ENCODE measurements at regions not wholly inside any gene's neighbourhood (a gene's known extent, or its start where the extent isn't known, plus 50 kb on each side); places are given as distances from the start of the nearest gene placed in this dataset.
"Not testable (repeated sequence)": the region's sequence is repeated elsewhere in the genome, so short reads cannot be mapped to it uniquely, and the experiment has no call there.

- no peak for DNase-seq
Observed at GRCh38 chr3:170814822-170815221, 55.2 kb downstream of the RPL22L1 start.

- peak; percentile 7 for DNase-seq
Observed at GRCh38 chr3:170813266-170813665, 56.7 kb downstream of the RPL22L1 start.

DNA sequence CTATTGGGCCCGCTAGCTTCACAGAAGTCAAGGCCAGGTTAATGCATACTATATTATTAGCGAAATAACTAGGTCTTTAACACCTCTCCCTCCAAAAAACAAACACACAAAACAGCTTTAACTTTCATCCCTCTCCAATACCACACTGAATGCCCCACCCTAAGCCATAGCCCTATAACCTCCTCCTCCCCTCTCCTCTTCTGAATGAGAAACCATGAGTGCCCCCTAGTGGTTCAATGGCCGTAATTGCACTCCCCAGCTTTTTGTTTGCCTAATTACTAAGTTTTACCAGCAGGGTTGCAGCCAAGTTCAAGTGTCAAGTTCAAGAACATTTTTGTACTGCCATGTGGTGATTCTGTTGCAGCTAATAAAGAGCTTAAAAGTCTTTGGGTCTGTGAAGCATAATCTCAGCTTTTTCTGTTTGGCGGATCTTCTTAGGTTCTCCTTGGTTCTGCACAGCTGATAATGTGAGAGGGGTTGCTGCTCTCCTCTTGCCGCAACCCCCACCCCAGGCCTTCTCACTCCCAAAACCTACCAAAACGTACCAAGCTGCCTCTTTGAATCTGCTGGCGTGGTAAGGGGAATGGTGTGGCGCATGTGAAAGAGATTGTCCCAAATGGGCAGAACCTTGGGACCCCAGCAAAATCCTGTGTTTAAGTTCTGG is 57.9 kb downstream of the RPL22L1 start:
- peak; percentile 84 for DNase-seq

- peak; percentile 59 for DNase-seq
Observed at GRCh38 chr3:170811515-170811914, 58.5 kb downstream of the RPL22L1 start.

DNA sequence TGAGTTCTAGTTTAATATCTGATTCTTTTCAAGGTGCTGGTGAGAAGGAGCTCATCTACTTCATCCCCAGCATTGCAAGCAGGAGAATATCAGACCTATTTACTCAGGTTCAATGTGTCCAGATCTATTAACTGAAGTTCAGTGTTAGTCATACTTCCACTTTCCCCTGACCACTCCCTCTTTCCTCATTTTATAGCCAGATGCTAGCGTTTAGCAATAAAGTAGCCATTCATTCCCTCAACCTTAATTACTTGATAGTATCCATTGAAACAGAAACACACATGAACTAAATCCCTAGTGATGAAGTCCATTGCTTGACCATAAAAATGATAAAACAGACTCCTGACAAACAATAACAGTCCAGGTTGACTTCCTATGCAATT is 60.0 kb downstream of the RPL22L1 start:
- peak; percentile 45 for DNase-seq

DNA sequence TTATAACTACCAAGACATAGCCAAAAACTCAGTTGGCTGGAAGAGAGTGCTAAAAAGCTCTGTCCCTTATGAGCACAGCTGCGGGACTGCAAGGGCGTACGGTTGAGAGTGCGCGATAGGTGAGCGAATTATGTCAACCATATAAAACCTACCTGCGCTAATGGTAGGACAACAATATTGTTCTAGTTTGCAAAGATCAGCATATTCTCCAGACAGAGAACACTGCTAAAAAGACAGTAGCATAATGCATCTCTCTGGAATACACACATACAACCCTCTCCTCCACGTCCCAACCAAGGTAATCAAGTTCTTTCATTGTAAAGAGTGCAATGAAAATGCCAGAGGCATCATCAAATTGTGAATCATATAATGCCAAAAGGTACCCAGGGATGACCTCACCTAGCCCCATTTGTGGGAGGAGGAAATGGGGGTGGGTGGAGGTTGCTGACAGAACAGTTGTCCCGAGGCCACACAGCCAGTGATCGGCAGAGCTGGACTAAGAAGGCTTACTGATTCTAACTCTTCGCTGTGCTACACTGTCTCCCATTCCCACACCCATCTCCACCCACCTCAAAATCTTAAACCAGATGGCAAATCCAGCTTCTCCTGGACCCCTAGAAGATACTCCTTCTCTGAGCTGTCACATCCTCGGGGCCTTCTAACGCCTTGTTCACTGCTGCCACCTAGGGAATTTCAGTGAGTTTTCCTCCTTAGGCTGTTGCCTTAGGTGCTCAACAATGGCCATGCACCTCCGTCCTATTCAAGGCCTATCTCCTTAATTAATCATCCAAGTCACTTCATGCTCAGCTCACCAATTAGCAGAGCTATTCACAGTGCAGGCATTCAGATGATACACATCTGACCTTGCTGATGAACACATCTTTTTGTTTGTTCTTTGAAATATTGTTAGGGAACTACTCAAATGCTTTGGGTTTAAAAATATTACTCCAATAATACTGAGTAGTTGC is 60.7 kb downstream of the RPL22L1 start:
- peak; percentile 87 for DNase-seq

DNA sequence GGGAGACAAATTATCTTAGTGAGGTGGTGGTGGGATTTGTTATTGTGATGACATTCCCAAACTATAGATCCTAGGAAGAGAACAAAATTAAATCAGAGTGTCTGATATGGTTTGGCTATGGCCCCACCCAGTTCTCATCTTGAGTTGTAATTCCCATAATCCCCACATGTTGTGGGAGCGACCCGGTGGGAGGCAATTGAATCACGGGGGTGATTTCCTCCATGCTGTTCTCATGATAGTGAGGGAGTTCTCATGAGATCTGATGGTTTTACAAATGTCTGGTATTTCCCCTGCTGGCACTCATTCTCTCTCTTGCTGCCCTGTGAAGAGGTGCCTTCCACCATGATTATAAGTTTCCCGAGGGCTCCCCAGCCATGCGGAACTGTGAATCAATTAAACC is 62.0 kb downstream of the RPL22L1 start:
- peak; percentile 28 for DNase-seq

- no peak for DNase-seq
Observed at GRCh38 chr3:170806676-170807075, 63.3 kb downstream of the RPL22L1 start.

- DNase-seq = no peak
Observed at GRCh38 chr3:170806141-170806540, 63.9 kb downstream of the RPL22L1 start.

GRCh38 chr3:170805296-170805695 is 64.7 kb downstream of the RPL22L1 start:
- DNase-seq = not testable (repeated sequence)

DNA sequence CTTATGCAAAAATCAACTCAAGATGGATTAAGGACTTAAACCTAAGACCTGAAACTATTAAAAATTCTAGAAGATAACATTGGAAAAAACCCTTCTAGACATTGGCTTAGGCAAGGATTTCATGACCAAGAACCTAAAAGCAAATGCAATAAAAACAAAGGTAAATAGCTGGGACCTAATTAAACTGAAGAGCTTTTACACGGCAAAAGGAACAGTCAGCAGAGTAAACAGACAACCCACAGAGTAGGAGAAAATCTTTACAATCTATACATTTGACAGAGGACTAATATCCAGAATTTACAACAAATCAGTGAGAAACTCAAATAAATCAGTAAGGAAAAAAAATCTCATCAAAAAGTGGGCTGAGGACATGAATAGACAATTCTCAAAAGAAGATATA is 65.4 kb downstream of the RPL22L1 start:
- not testable (repeated sequence) for DNase-seq

GRCh38 chr3:170804078-170804477 is 65.9 kb downstream of the RPL22L1 start:
- no peak for DNase-seq

GRCh38 chr3:170802164-170803151 is 67.5 kb downstream of the RPL22L1 start:
- DNase-seq = peak; percentile 100

DNA sequence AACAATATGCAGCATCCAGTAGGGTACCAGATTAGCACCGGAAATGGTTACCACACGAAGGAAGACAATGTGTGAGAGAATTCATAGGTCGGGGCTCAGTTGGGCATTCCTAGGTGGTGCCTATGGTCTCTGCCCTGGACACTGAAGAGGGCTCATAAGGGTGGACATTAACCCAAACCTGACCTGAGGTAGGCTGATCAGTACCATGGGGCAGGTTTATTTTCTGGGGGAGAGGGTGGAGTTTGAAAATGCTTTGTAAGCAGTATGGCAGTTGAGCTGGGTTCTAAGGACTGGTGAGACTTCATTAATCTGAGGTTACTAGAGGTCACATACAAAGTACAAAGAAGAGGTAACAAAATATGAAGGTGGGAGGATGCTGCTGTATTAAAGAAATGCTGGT is 68.4 kb downstream of the RPL22L1 start:
- no peak for DNase-seq

- DNase-seq = not testable (repeated sequence)
Observed at GRCh38 chr3:170800275-170800674, 69.7 kb downstream of the RPL22L1 start.

- no peak for DNase-seq
Observed at GRCh38 chr3:170799009-170799408, 71.0 kb downstream of the RPL22L1 start.

GRCh38 chr3:170797685-170798084 is 72.3 kb downstream of the RPL22L1 start:
- DNase-seq = no peak

DNA sequence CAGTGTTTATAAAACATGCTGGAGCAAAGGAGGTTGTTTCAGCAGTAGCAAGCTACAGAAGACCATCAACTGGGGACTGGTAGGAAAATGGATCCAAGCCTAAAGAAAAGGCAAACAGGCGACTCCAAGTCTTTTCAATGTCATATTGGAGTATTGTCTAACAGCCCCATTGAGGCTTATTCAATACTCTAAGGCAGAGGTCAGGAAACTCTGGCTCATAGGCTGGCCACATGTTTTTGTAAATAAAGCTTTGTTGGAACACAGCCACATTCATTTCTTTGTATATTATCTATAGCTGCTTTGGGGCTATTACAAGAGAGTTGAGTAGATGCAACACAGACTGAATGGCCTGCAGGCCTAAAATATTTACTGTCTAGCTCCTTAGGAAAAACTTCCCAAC is 77.5 kb downstream of the RPL22L1 start:
- DNase-seq = no peak

GRCh38 chr3:170790647-170791046 is 79.3 kb downstream of the RPL22L1 start:
- no peak for DNase-seq

GRCh38 chr3:170787464-170787863 is 82.5 kb downstream of the RPL22L1 start:
- no peak for DNase-seq

DNA sequence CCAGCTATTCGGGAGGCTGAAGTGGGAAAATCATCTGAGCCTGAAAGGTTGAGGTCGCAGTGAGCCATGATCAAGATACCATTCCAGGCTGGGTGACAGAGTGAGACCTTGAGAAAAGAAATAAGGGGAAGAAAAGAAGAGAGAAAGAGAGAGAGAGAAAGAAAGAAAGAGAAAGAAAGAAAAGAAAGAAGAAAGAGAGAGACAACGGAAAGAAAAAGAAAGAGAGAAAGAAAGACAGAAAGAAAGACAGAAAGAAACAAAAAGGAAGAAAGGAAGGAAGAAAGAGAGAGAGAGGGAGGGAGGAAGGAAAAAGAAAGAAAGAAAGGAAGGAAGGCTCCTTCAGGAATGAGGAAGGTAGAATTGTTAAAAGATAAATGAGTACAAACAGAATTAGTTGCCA is 84.5 kb downstream of the RPL22L1 start:
- DNase-seq = no peak

DNA sequence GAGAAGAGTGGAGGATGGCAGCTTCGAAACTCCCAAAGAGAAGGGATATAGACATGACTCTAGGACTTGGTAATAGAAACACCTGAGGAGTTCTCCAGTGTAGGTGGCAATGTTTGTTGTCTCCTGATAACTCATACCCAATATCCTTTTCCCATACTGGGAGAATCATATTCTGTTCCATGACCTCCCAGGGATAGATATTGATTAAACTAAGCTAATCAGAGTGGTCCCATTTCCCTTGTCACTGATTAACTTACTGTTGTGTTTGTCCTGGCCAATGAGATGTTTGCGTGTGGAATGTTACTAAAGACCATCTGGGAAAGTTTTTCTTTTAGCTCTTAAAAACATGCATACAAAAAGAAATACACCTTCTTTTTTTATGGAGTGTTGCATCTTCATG is 85.6 kb downstream of the RPL22L1 start:
- DNase-seq = no peak

- no peak for DNase-seq
Observed at GRCh38 chr3:170780955-170781354, 89.0 kb downstream of the RPL22L1 start.

Data from fibroblast of upper back skin (primary cell).